Activated T-cell treated with anti-CD3 and anti-CD28 coated beads, Interleukin-2, amount 50 U/mL, for 4 hours (primary cell): ENCODE measurements at regions not wholly inside any gene's neighbourhood (a gene's known extent, or its start where the extent isn't known, plus 50 kb on each side); places are given as distances from the start of the nearest gene placed in this dataset.
A peak's percentile ranks its signal among the peaks of the same experiment; 100 is the strongest.

ENCODE experiments used
- ATAC-seq, 2 donors: fragments of 200-7000 bp; cut with Tn5 transposase; one replicate each; pipeline ENCODE4 v1.10.0; 2021
- DNase-seq: peaks from one replicate; pipeline ENCODE4 v3.0.0-alpha.2; 2020
- H3K27me3 Mint-ChIP-seq: one replicate; pipeline ENCODE4 v1.8.0; 2021; ENCODE audit warnings: low read depth, mixed read lengths
- H3K36me3 Mint-ChIP-seq: one replicate; pipeline ENCODE4 v1.8.0; 2022; ENCODE audit warnings: mixed read lengths; ENCODE audit not compliant: insufficient read depth
- H3K4me1 Mint-ChIP-seq: one replicate; pipeline ENCODE4 v1.8.0; 2021; ENCODE audit warnings: low read depth, mixed read lengths
- H3K4me3 Mint-ChIP-seq: one replicate; pipeline ENCODE4 v1.8.0; 2021; ENCODE audit warnings: mild to moderate bottlenecking, moderate library complexity, mixed read lengths
- H3K9me3 Mint-ChIP-seq: one replicate; pipeline ENCODE4 v1.8.0; 2021; ENCODE audit warnings: mixed read lengths

DNA sequence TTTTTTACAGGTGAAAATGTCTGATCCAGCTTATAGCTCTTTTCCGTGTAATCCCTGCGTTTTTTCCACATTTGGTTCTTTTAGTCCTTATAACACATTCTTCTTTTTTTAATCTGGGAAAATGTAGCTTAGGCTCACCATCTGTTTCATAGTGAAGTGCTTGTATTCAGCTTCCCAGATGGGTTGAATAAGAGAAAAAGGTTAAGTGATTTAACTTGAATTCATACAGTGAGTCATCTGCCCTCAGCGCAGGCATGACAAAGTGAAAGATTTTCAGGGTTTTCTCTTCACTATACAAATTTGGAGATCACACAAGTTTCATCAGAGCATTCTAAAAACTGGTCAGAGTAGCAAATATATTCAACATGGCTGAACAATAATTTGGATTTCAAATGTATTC is 224.8 kb downstream of the SPRY2 start:
- no peaks in the 10 kb centered on the region for H3K36me3 Mint-ChIP-seq
- H3K9me3 Mint-ChIP-seq = no peaks in the 10 kb centered on the region
- no peaks in the 10 kb centered on the region for H3K4me1 Mint-ChIP-seq
- H3K27me3 Mint-ChIP-seq = no peaks in the 10 kb centered on the region
- DNase-seq = no peak
- no peak overlapping the region for H3K4me3 Mint-ChIP-seq
- no peak for ATAC-seq

GRCh38 chr13:80115616-80116015 is 225.3 kb downstream of the SPRY2 start:
- Mint-ChIP-seq H3K36me3 (no peaks in the 10 kb centered on the region), H3K9me3 (no peaks in the 10 kb centered on the region), H3K4me3 (no peak overlapping the region), H3K27me3 (no peaks in the 10 kb centered on the region), H3K4me1 (no peaks in the 10 kb centered on the region)
- ATAC-seq = no peak
- DNase-seq = no peak

- no peak overlapping the region for H3K4me3 Mint-ChIP-seq
- peak in 1 of 2 donors; percentile 41 for ATAC-seq
- no peak for DNase-seq
- no peaks in the 10 kb centered on the region for H3K36me3 Mint-ChIP-seq
- no peaks in the 10 kb centered on the region for H3K9me3 Mint-ChIP-seq
- H3K27me3 Mint-ChIP-seq = no peaks in the 10 kb centered on the region
- no peaks in the 10 kb centered on the region for H3K4me1 Mint-ChIP-seq
These were observed 227.0 kb downstream of the SPRY2 start for GRCh38 chr13:80113714-80114454.

- ATAC-seq (no peak), DNase-seq (no peak)
- H3K36me3 Mint-ChIP-seq = no peaks in the 10 kb centered on the region
- H3K9me3 Mint-ChIP-seq = no peaks in the 10 kb centered on the region
- no peaks in the 10 kb centered on the region for H3K4me1 Mint-ChIP-seq
- H3K27me3 Mint-ChIP-seq = no peaks in the 10 kb centered on the region
- no peak overlapping the region for H3K4me3 Mint-ChIP-seq
These were observed 231.6 kb downstream of the SPRY2 start for GRCh38 chr13:80109303-80109702.

DNA sequence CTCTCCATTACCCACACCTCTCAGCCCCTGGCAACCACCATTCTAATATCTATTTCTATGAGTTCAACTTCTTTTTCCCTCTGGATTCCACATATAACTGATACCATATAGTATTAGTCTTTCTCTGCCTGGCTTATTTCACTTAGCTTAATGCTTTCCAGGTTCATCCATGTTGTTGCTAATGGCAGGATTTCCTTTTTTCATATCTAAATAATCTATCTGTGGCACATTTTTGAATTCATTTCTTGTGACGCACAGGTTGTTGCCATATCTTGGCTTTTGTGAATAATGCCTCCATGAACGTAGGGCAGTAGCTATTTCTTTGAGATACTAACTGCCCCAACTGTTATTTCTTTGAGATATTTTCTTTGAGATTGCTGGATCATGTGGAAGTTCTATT is 235.6 kb downstream of the SPRY2 start:
- H3K9me3 Mint-ChIP-seq = no peaks in the 10 kb centered on the region
- no peaks in the 10 kb centered on the region for H3K36me3 Mint-ChIP-seq
- H3K4me1 Mint-ChIP-seq = no peaks in the 10 kb centered on the region
- ATAC-seq (no peak), DNase-seq (no peak)
- no peak overlapping the region for H3K4me3 Mint-ChIP-seq
- H3K27me3 Mint-ChIP-seq = no peaks in the 10 kb centered on the region

DNA sequence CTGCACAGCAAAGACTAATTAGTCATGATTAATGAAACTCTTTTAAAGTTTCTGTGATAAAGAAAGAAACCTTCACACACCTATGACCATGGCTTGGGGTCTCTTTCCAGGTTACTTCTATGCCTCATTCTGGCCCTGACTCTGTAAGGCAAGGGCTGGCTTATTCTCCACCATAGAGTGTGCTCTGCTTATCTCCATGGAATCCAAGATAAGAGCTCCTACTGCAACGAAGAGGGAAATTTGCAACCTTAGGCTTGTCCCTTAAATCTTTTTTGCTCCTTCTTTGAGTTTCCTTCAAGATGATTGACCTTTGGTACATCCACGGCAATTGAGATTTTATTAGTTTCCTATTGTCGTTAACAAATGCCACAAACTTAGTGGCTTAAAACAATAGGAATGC is 239.9 kb downstream of the SPRY2 start:
- Mint-ChIP-seq H3K9me3 (no peaks in the 10 kb centered on the region), H3K4me3 (no peak overlapping the region), H3K4me1 (no peaks in the 10 kb centered on the region), H3K36me3 (no peaks in the 10 kb centered on the region), H3K27me3 (no peaks in the 10 kb centered on the region)
- DNase-seq (no peak), ATAC-seq (no peak)

- Mint-ChIP-seq H3K9me3 (no peaks in the 10 kb centered on the region), H3K36me3 (no peaks in the 10 kb centered on the region), H3K27me3 (no peaks in the 10 kb centered on the region), H3K4me1 (no peaks in the 10 kb centered on the region), H3K4me3 (no peak overlapping the region)
- DNase-seq (no peak), ATAC-seq (no peak)
These were observed 240.3 kb downstream of the SPRY2 start for GRCh38 chr13:80100636-80101035.

GRCh38 chr13:80097561-80097960 is 243.4 kb downstream of the SPRY2 start:
- Mint-ChIP-seq H3K36me3 (no peaks in the 10 kb centered on the region), H3K4me3 (no peak overlapping the region), H3K4me1 (no peaks in the 10 kb centered on the region), H3K27me3 (no peaks in the 10 kb centered on the region), H3K9me3 (no peaks in the 10 kb centered on the region)
- no peak for DNase-seq
- no peak for ATAC-seq

GRCh38 chr13:80096383-80096782 is 244.5 kb downstream of the SPRY2 start:
- DNase-seq (no peak), ATAC-seq (no peak)
- Mint-ChIP-seq H3K4me3 (no peak overlapping the region), H3K36me3 (no peaks in the 10 kb centered on the region), H3K27me3 (no peaks in the 10 kb centered on the region), H3K9me3 (no peaks in the 10 kb centered on the region), H3K4me1 (no peaks in the 10 kb centered on the region)

DNA sequence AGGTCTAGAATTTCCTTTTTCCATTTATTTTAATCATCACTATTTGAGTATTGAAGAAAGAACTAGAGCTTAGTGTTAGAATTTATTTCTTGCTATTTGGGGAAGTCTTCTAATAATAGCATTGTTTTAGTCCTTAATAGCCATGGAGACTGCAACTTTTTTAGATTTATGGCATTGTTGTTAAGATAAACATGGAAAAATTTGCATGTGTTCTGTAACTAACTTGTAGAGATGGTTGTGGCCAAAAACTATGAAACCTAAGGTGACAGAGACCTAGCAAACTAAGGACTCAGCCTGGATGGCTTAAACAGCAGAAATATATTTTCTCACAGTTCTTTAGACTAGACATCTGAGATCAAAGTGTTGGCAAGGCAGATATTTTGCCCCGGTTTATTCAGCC is 246.4 kb downstream of the SPRY2 start:
- ATAC-seq = no peak
- no peaks in the 10 kb centered on the region for H3K9me3 Mint-ChIP-seq
- H3K36me3 Mint-ChIP-seq = no peaks in the 10 kb centered on the region
- DNase-seq = no peak
- H3K4me3 Mint-ChIP-seq = no peak overlapping the region
- H3K4me1 Mint-ChIP-seq = no peaks in the 10 kb centered on the region
- H3K27me3 Mint-ChIP-seq = no peaks in the 10 kb centered on the region

GRCh38 chr13:80093888-80094287 is 247.0 kb downstream of the SPRY2 start:
- ATAC-seq (no peak), DNase-seq (no peak)
- Mint-ChIP-seq H3K9me3 (no peaks in the 10 kb centered on the region), H3K4me1 (no peaks in the 10 kb centered on the region), H3K4me3 (no peak overlapping the region), H3K27me3 (no peaks in the 10 kb centered on the region), H3K36me3 (no peaks in the 10 kb centered on the region)

GRCh38 chr13:80086304-80086721 is 254.6 kb downstream of the SPRY2 start:
- no peak for DNase-seq
- H3K4me1 Mint-ChIP-seq = no peaks in the 10 kb centered on the region
- ATAC-seq = no peak
- H3K4me3 Mint-ChIP-seq = no peak overlapping the region
- H3K27me3 Mint-ChIP-seq = no peaks in the 10 kb centered on the region
- peaks cover 4% of the 10 kb centered on the region for H3K9me3 Mint-ChIP-seq
- H3K36me3 Mint-ChIP-seq = no peaks in the 10 kb centered on the region

DNA sequence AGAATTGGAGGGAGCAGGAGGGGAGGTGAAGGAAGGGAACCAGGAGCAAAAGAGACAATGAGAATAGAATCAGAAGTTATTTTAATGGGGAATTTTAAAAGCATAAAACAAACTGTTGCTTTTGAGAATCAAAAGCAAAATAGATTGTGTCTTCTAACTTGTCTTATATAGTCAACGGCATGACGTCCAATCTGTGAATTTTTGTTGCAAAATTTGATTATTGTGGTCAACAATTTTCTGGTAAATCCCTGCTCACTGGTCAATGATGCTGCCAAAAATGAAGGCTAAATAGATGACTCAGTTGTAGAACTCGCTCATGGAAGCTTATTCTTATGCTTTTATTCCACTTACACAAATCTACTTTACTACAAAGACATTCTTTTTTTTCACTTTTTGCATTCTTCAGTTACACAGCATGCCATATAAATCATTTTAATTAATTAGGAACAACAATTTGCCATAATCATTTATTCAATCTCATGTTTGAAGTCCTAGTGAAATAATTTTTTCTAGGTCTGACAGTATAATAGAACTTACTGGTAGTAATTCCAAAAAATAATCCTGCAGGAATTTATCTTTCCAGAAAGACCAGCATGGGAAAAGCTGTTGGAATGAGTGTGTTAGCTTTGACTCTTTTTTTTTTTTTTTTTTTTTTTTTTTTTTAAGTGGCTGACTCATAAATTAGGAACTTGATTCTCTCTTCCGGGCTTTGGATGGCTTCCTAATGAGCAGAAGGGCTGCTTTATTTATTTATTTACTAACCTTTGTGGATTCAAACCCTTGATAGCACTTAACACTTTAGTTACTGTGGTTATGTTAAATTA is 256.9 kb downstream of the SPRY2 start:
- DNase-seq = no peak
- no peaks in the 10 kb centered on the region for H3K4me1 Mint-ChIP-seq
- no peak for ATAC-seq
- no peak overlapping the region for H3K4me3 Mint-ChIP-seq
- H3K9me3 Mint-ChIP-seq = peaks cover 4% of the 10 kb centered on the region
- no peaks in the 10 kb centered on the region for H3K27me3 Mint-ChIP-seq
- H3K36me3 Mint-ChIP-seq = no peaks in the 10 kb centered on the region

DNA sequence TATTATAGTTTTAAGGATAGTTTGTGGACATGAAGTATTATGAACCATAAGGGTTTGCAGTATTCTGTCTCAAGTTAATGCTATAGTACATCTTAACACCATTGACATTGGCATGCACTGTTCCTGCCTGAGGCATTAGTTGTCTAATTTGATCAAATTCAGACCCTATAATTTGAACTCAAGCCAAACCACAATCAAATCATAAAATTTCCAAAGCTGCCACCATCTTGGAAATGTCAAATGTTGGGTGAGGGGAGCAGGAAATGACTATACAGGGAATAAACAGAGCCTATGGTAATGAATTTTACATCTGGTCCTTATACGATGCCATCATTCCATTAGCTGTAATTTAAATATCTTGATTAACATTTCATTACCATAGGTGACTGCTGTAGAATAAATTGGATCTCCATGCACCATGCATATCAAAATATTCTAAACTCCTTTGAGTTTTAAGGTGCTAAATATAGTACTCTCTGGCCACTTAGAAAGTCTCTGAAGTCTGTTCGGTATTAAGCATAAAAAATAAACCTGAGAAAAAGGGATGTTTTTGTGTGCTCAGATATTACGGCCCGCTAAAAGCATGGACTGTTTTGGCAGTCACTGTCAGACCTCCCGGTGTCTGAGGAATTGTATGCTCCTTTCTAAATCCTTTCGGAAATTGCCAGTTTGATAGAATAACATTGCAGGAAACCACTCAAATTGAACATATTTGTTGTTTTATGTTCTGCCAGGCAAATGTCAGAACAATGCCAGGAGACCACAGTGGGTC is 257.7 kb downstream of the SPRY2 start:
- Mint-ChIP-seq H3K27me3 (no peaks in the 10 kb centered on the region), H3K4me3 (no peak overlapping the region), H3K9me3 (peaks cover 4% of the 10 kb centered on the region), H3K36me3 (no peaks in the 10 kb centered on the region), H3K4me1 (no peaks in the 10 kb centered on the region)
- DNase-seq (no peak), ATAC-seq (no peak)
